ENCODE measurements at regions not wholly inside any gene's neighbourhood (a gene's known extent, or its start where the extent isn't known, plus 50 kb on each side); places are given as distances from the start of the nearest gene placed in this dataset.

GRCh38 chr3:96678325-96678724, 136.1 kb upstream of the EPHA6 start:
- no peaks in the 10 kb centered on the region for H3K79me2 ChIP-seq (ENCODE audit: insufficient read depth, low read length)
- no peak overlapping the region for H3K27ac Mint-ChIP-seq (ENCODE audit: unreplicated experiment)
- no peaks in the 10 kb centered on the region for H3K27me3 Mint-ChIP-seq (ENCODE audit: low read depth, unreplicated experiment)
- FAIRE-seq (no peak), DNase-seq (ENCODE audit: low read depth) (no peak)
- TF ChIP-seq, protein P1, sequence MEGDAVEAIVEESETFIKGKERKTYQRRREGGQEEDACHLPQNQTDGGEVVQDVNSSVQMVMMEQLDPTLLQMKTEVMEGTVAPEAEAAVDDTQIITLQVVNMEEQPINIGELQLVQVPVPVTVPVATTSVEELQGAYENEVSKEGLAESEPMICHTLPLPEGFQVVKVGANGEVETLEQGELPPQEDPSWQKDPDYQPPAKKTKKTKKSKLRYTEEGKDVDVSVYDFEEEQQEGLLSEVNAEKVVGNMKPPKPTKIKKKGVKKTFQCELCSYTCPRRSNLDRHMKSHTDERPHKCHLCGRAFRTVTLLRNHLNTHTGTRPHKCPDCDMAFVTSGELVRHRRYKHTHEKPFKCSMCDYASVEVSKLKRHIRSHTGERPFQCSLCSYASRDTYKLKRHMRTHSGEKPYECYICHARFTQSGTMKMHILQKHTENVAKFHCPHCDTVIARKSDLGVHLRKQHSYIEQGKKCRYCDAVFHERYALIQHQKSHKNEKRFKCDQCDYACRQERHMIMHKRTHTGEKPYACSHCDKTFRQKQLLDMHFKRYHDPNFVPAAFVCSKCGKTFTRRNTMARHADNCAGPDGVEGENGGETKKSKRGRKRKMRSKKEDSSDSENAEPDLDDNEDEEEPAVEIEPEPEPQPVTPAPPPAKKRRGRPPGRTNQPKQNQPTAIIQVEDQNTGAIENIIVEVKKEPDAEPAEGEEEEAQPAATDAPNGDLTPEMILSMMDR (IDR thresholded peaks at IDR 0.05; ENCODE audit: insufficient read depth, low read depth, low read length) = no peak
- TF ChIP-seq EZH2 (IDR thresholded peaks at IDR 0.05; ENCODE audit: insufficient read depth, low read length) = no peak
- peaks cover 3% of the 10 kb centered on the region for H3K9me3 Mint-ChIP-seq (ENCODE audit: unreplicated experiment)
- H3K36me3 ChIP-seq (ENCODE audit: insufficient read depth, low read length) = no peaks in the 10 kb centered on the region
- H4K20me1 ChIP-seq (ENCODE audit: insufficient read depth, low read length) = no peaks in the 10 kb centered on the region
- H3K27ac ChIP-seq (ENCODE audit: low read depth, low read length) = no peak overlapping the region
- H3K4me3 ChIP-seq (ENCODE audit: insufficient read depth, low read depth, low read length) = no peak overlapping the region
- H3K9ac ChIP-seq (ENCODE audit: low read length) = no peak overlapping the region
- no peaks in the 10 kb centered on the region for H3K36me3 Mint-ChIP-seq (ENCODE audit: low read depth, unreplicated experiment)
- H3K4me3 Mint-ChIP-seq (ENCODE audit: unreplicated experiment) = no peak overlapping the region
- H3K4me1 ChIP-seq (ENCODE audit: insufficient read depth, low read length) = no peaks in the 10 kb centered on the region
- H3K9me3 ChIP-seq (ENCODE audit: insufficient read depth, low read depth, low read length) = no peaks in the 10 kb centered on the region
- no peak overlapping the region for H3K4me2 ChIP-seq (ENCODE audit: low read length)
- H3K27me3 ChIP-seq (ENCODE audit: insufficient read depth, low read length) = no peaks in the 10 kb centered on the region
- no peaks in the 10 kb centered on the region for H3K4me1 Mint-ChIP-seq (ENCODE audit: low read depth, unreplicated experiment)
- no peak overlapping the region for H2AFZ ChIP-seq (ENCODE audit: low read depth, low read length)

- Histone ChIP-seq H3K27ac (ENCODE audit: low read depth, low read length) (no peak overlapping the region), H3K9ac (ENCODE audit: low read length) (no peak overlapping the region), H3K27me3 (ENCODE audit: insufficient read depth, low read length) (no peaks in the 10 kb centered on the region), H4K20me1 (ENCODE audit: insufficient read depth, low read length) (no peaks in the 10 kb centered on the region), H3K9me3 (ENCODE audit: insufficient read depth, low read depth, low read length) (peaks cover 3% of the 10 kb centered on the region), H3K4me1 (ENCODE audit: insufficient read depth, low read length) (no peaks in the 10 kb centered on the region), H3K4me3 (ENCODE audit: insufficient read depth, low read depth, low read length) (no peak overlapping the region), H2AFZ (ENCODE audit: low read depth, low read length) (no peak overlapping the region), H3K36me3 (ENCODE audit: insufficient read depth, low read length) (no peaks in the 10 kb centered on the region), H3K4me2 (ENCODE audit: low read length) (no peak overlapping the region), H3K79me2 (ENCODE audit: insufficient read depth, low read length) (no peaks in the 10 kb centered on the region)
- H3K4me3 Mint-ChIP-seq (ENCODE audit: unreplicated experiment) = no peak overlapping the region
- H3K4me1 Mint-ChIP-seq (ENCODE audit: low read depth, unreplicated experiment) = peaks cover 4% of the 10 kb centered on the region
- H3K27ac Mint-ChIP-seq (ENCODE audit: unreplicated experiment) = no peak overlapping the region
- peaks cover 4% of the 10 kb centered on the region for H3K9me3 Mint-ChIP-seq (ENCODE audit: unreplicated experiment)
- no peaks in the 10 kb centered on the region for H3K36me3 Mint-ChIP-seq (ENCODE audit: low read depth, unreplicated experiment)
- TF ChIP-seq, protein P1 (IDR thresholded peaks at IDR 0.05; ENCODE audit: insufficient read depth, low read depth, low read length) = no peak
- no peak for TF ChIP-seq EZH2 (IDR thresholded peaks at IDR 0.05; ENCODE audit: insufficient read depth, low read length)
- FAIRE-seq (no peak), DNase-seq (ENCODE audit: low read depth) (no peak)
- H3K27me3 Mint-ChIP-seq (ENCODE audit: low read depth, unreplicated experiment) = no peaks in the 10 kb centered on the region
Observed at GRCh38 chr3:96700322-96701315, 113.8 kb upstream of the EPHA6 start.

GRCh38 chr3:96705895-96706294, 108.5 kb upstream of the EPHA6 start:
- H3K4me3 ChIP-seq (ENCODE audit: insufficient read depth, low read depth, low read length) = no peak overlapping the region
- H3K9ac ChIP-seq (ENCODE audit: low read length) = no peak overlapping the region
- H3K4me1 ChIP-seq (ENCODE audit: insufficient read depth, low read length) = no peaks in the 10 kb centered on the region
- H3K4me2 ChIP-seq (ENCODE audit: low read length) = no peak overlapping the region
- H3K4me1 Mint-ChIP-seq (ENCODE audit: low read depth, unreplicated experiment) = peaks cover 6% of the 10 kb centered on the region
- no peak overlapping the region for H3K27ac ChIP-seq (ENCODE audit: low read depth, low read length)
- FAIRE-seq (no peak), DNase-seq (ENCODE audit: low read depth) (no peak)
- H3K4me3 Mint-ChIP-seq (ENCODE audit: unreplicated experiment) = no peak overlapping the region
- H3K36me3 ChIP-seq (ENCODE audit: insufficient read depth, low read length) = no peaks in the 10 kb centered on the region
- TF ChIP-seq EZH2 (IDR thresholded peaks at IDR 0.05; ENCODE audit: insufficient read depth, low read length) = no peak
- TF ChIP-seq, protein P1 (IDR thresholded peaks at IDR 0.05; ENCODE audit: insufficient read depth, low read depth, low read length) = no peak
- no peak overlapping the region for H2AFZ ChIP-seq (ENCODE audit: low read depth, low read length)
- H3K79me2 ChIP-seq (ENCODE audit: insufficient read depth, low read length) = no peaks in the 10 kb centered on the region
- H3K27me3 Mint-ChIP-seq (ENCODE audit: low read depth, unreplicated experiment) = no peaks in the 10 kb centered on the region
- H3K9me3 ChIP-seq (ENCODE audit: insufficient read depth, low read depth, low read length) = peaks cover 3% of the 10 kb centered on the region
- no peak overlapping the region for H3K27ac Mint-ChIP-seq (ENCODE audit: unreplicated experiment)
- no peaks in the 10 kb centered on the region for H4K20me1 ChIP-seq (ENCODE audit: insufficient read depth, low read length)
- no peaks in the 10 kb centered on the region for H3K27me3 ChIP-seq (ENCODE audit: insufficient read depth, low read length)
- no peaks in the 10 kb centered on the region for H3K36me3 Mint-ChIP-seq (ENCODE audit: low read depth, unreplicated experiment)
- no peaks in the 10 kb centered on the region for H3K9me3 Mint-ChIP-seq (ENCODE audit: unreplicated experiment)

Measured in astrocyte (in vitro differentiated cells and primary cell).